ENCODE measurements at regions not wholly inside any gene's neighbourhood (a gene's known extent, or its start where the extent isn't known, plus 50 kb on each side); places are given as distances from the start of the nearest gene placed in this dataset.

GRCh38 chr19:28294395-28294794 is 918.6 kb downstream of the UQCRFS1 start:
- H3K36me3 Mint-ChIP-seq (ENCODE audit: low read depth): no peaks in the 10 kb centered on the region
- H3K4me1 Mint-ChIP-seq: peaks cover 29% of the 10 kb centered on the region
- H3K4me3 Mint-ChIP-seq: no peak overlapping the region
- no peaks in the 10 kb centered on the region for H3K9me3 Mint-ChIP-seq
- no peak for DNase-seq
- TF ChIP-seq, protein P1, sequence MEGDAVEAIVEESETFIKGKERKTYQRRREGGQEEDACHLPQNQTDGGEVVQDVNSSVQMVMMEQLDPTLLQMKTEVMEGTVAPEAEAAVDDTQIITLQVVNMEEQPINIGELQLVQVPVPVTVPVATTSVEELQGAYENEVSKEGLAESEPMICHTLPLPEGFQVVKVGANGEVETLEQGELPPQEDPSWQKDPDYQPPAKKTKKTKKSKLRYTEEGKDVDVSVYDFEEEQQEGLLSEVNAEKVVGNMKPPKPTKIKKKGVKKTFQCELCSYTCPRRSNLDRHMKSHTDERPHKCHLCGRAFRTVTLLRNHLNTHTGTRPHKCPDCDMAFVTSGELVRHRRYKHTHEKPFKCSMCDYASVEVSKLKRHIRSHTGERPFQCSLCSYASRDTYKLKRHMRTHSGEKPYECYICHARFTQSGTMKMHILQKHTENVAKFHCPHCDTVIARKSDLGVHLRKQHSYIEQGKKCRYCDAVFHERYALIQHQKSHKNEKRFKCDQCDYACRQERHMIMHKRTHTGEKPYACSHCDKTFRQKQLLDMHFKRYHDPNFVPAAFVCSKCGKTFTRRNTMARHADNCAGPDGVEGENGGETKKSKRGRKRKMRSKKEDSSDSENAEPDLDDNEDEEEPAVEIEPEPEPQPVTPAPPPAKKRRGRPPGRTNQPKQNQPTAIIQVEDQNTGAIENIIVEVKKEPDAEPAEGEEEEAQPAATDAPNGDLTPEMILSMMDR (IDR thresholded peaks at IDR 0.05): no peak
- H3K27me3 Mint-ChIP-seq (ENCODE audit: low read depth, poor library complexity): peaks cover 13% of the 10 kb centered on the region
- no peak overlapping the region for H3K27ac Mint-ChIP-seq

DNA sequence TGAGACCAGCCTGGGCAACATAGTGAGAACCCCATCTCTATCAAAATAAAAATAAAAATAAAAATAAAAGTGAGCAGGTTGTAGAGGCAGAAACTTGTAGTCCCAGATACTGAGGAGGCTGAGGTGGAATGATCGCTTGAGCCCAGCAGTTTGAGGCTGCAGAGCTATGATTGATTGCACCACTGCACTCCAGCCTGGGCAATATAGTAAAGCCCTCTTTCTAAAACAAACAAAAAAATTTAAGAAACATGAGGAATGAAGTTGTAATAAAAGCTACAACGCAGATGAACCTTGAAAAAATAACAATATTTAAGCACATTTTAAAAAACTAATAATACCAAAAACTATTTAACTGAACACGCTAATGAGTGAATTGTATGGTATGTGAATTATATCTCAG is 919.3 kb downstream of the UQCRFS1 start:
- H3K4me1 Mint-ChIP-seq: peaks cover 37% of the 10 kb centered on the region
- no peak overlapping the region for H3K27ac Mint-ChIP-seq
- peaks cover 8% of the 10 kb centered on the region for H3K27me3 Mint-ChIP-seq (ENCODE audit: low read depth, poor library complexity)
- H3K9me3 Mint-ChIP-seq: no peaks in the 10 kb centered on the region
- no peak overlapping the region for H3K4me3 Mint-ChIP-seq
- no peaks in the 10 kb centered on the region for H3K36me3 Mint-ChIP-seq (ENCODE audit: low read depth)
- no peak for DNase-seq
- TF ChIP-seq, protein P1 (IDR thresholded peaks at IDR 0.05): no peak

GRCh38 chr19:28292822-28293500 is 920.0 kb downstream of the UQCRFS1 start:
- TF ChIP-seq, protein P1 (IDR thresholded peaks at IDR 0.05): no peak

GRCh38 chr19:28291874-28292273 is 921.1 kb downstream of the UQCRFS1 start:
- H3K27ac Mint-ChIP-seq: peak overlapping the region; percentile 90
- peaks cover 52% of the 10 kb centered on the region for H3K4me1 Mint-ChIP-seq
- H3K27me3 Mint-ChIP-seq (ENCODE audit: low read depth, poor library complexity): peaks cover 5% of the 10 kb centered on the region
- H3K4me3 Mint-ChIP-seq: no peak overlapping the region
- TF ChIP-seq, protein P1 (IDR thresholded peaks at IDR 0.05): no peak
- H3K9me3 Mint-ChIP-seq: peaks cover 4% of the 10 kb centered on the region
- H3K36me3 Mint-ChIP-seq (ENCODE audit: low read depth): no peaks in the 10 kb centered on the region
- DNase-seq: no peak

More at GRCh38 chr19:28292822-28293500, 920.0 kb downstream of the UQCRFS1 start:
- H3K36me3 Mint-ChIP-seq (ENCODE audit: low read depth): no peaks in the 10 kb centered on the region
- peak overlapping the region; percentile 73 for H3K27ac Mint-ChIP-seq
- DNase-seq: no peak
- H3K9me3 Mint-ChIP-seq: no peaks in the 10 kb centered on the region
- no peak overlapping the region for H3K4me3 Mint-ChIP-seq
- H3K27me3 Mint-ChIP-seq (ENCODE audit: low read depth, poor library complexity): peaks cover 5% of the 10 kb centered on the region
- H3K4me1 Mint-ChIP-seq: peaks cover 44% of the 10 kb centered on the region

- H3K4me3 Mint-ChIP-seq: no peak overlapping the region
- H3K27ac Mint-ChIP-seq: peak overlapping the region; percentile 72
- peaks cover 55% of the 10 kb centered on the region for H3K4me1 Mint-ChIP-seq
- H3K36me3 Mint-ChIP-seq (ENCODE audit: low read depth): no peaks in the 10 kb centered on the region
- no peak for DNase-seq
- TF ChIP-seq, protein P1 (IDR thresholded peaks at IDR 0.05): no peak
- peaks cover 11% of the 10 kb centered on the region for H3K27me3 Mint-ChIP-seq (ENCODE audit: low read depth, poor library complexity)
- H3K9me3 Mint-ChIP-seq: peaks cover 12% of the 10 kb centered on the region
Measured at GRCh38 chr19:28290963-28291657, 921.8 kb downstream of the UQCRFS1 start.
